ENCODE measurements at regions not wholly inside any gene's neighbourhood (a gene's known extent, or its start where the extent isn't known, plus 50 kb on each side); places are given as distances from the start of the nearest gene placed in this dataset.
A peak's percentile ranks its signal among the peaks of the same experiment; 100 is the strongest.
"Not testable (repeated sequence)": the region's sequence is repeated elsewhere in the genome, so short reads cannot be mapped to it uniquely, and the experiment has no call there.

DNA sequence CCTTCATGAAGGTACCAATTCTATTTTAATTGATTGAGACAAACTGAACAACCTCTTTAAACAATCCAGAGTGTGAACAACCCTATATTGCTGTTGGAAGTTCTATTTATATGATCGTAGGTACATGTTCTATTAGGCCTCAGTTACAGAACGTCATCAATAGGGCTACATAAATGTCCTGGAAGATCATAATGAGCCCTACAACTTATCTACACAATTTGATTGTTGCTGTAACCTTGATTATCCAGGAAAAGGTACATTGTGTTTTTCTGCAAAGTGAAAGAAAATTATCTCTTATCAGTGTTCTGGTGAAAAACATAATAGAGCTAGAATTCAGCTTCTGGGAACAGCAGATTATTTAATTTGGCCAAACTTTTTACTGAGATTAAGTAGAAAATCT lies 612.9 kb downstream of the GALC start:
- no peak overlapping the region for H3K4me3 ChIP-seq (ENCODE audit: control insufficient read depth, low read depth, low read length)
- no peak for DNase-seq (ENCODE audit: low read depth)
- TF ChIP-seq, protein P1, sequence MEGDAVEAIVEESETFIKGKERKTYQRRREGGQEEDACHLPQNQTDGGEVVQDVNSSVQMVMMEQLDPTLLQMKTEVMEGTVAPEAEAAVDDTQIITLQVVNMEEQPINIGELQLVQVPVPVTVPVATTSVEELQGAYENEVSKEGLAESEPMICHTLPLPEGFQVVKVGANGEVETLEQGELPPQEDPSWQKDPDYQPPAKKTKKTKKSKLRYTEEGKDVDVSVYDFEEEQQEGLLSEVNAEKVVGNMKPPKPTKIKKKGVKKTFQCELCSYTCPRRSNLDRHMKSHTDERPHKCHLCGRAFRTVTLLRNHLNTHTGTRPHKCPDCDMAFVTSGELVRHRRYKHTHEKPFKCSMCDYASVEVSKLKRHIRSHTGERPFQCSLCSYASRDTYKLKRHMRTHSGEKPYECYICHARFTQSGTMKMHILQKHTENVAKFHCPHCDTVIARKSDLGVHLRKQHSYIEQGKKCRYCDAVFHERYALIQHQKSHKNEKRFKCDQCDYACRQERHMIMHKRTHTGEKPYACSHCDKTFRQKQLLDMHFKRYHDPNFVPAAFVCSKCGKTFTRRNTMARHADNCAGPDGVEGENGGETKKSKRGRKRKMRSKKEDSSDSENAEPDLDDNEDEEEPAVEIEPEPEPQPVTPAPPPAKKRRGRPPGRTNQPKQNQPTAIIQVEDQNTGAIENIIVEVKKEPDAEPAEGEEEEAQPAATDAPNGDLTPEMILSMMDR (conservative IDR thresholded peaks at IDR 0.05; ENCODE audit: control insufficient read depth, insufficient read depth, low read depth, low read length) = no peak

DNA sequence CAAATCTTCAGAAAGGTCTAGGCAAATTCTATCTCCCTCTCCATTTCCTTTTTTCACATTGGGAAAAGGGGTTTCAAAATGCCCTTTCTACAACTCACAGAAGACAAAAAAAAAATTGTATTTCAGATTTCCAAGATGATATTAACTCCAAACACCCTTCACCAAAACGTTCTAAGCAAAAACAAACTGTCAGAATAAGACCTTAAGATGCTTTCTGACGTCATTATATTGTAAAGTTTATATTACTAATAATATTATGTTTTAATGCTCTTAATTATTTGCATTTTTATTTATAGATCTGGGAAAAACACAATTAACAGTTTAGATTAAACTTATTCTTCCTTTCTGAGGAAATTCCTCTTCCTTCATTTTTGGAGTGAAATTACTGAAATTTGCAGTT lies 624.2 kb downstream of the GALC start:
- TF ChIP-seq, protein P1 (conservative IDR thresholded peaks at IDR 0.05; ENCODE audit: control insufficient read depth, insufficient read depth, low read depth, low read length) = no peak
- H3K4me3 ChIP-seq (ENCODE audit: control insufficient read depth, low read depth, low read length) = no peak overlapping the region
- DNase-seq (ENCODE audit: low read depth) = no peak

DNA sequence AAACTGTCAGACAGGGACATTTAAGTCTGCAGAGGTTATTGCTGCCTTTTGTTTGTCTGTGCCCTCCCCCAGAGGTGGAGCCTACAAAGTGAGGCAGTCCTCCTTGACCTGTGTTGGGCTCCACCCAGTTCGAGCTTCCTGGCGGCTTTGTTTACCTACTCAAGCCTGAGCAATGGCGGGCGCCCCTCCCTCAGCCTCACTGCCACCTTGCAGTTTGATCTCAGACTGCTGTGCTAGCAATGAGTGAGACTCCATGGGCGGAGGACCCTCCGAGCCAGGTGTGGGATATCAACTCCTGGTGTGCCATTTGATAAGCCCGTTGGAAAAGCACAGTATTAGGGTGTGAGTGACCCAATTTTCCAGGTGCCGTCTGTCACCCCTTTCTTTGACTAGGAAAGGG lies 632.7 kb downstream of the GALC start:
- H3K4me3 ChIP-seq (ENCODE audit: control insufficient read depth, low read depth, low read length); DNase-seq (ENCODE audit: low read depth): not testable (repeated sequence)

DNA sequence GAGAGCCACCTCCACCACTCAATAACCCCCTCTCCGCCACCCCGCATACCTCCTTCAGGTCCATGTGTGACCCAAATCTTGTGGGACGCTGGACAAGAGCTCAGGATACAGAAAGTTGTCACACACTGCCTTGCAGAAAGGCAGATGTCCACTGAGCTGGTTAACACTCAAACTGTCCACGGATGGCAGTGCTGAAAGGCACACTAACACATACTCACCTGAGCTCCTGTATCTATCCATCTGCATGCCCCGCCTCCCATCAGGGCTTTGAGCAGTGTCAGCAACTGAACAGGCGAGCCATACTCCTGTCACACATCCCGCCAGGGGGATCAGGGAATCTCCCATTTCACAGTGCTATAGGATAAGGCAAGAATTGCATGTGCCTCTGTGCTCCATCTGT lies 642.0 kb downstream of the GALC start:
- TF ChIP-seq, protein P1 (conservative IDR thresholded peaks at IDR 0.05; ENCODE audit: control insufficient read depth, insufficient read depth, low read depth, low read length) = no peak
- no peak for DNase-seq (ENCODE audit: low read depth)
- H3K4me3 ChIP-seq (ENCODE audit: control insufficient read depth, low read depth, low read length) = no peak overlapping the region

DNA sequence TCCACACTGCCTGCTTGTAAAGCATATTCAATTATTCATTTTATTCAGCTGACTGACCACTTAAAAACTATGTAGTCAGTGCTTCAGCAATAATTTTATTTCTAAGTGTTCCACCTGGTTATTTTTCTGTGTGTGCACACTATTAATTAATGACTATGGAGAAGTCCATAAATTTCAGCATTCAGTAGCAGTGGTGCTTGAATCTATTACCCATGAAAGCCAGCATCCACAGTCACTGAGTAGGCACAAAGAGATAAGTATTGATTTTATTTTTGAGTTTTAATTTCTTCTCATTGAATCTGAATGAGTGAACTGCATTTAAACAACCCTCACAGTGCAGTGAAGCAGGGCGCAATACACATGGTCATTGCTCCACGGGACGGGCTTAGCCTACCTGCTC lies 643.1 kb downstream of the GALC start:
- H3K4me3 ChIP-seq (ENCODE audit: control insufficient read depth, low read depth, low read length) = no peak overlapping the region
- DNase-seq (ENCODE audit: low read depth) = no peak
- TF ChIP-seq, protein P1 (conservative IDR thresholded peaks at IDR 0.05; ENCODE audit: control insufficient read depth, insufficient read depth, low read depth, low read length) = no peak

DNA sequence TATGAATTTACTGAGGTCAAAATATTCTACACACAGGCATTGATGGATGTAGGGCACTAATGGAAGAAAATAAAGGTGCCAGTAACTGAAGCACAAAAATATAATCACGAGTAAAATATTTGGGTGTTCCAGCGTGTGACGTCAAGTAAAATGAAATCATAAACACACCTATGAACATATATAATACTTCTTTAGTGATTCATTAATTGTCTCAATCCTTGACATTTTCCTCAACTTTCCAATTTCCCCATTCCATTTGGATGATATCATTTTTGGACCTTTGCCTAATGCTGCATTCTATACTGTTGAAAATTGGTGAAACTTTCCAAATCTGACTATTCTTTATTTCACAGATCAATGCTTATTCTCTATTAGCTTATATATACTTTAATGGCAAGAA lies 649.3 kb downstream of the GALC start:
- TF ChIP-seq, protein P1 (conservative IDR thresholded peaks at IDR 0.05; ENCODE audit: control insufficient read depth, insufficient read depth, low read depth, low read length) = no peak
- DNase-seq (ENCODE audit: low read depth) = no peak
- H3K4me3 ChIP-seq (ENCODE audit: control insufficient read depth, low read depth, low read length) = no peak overlapping the region

DNA sequence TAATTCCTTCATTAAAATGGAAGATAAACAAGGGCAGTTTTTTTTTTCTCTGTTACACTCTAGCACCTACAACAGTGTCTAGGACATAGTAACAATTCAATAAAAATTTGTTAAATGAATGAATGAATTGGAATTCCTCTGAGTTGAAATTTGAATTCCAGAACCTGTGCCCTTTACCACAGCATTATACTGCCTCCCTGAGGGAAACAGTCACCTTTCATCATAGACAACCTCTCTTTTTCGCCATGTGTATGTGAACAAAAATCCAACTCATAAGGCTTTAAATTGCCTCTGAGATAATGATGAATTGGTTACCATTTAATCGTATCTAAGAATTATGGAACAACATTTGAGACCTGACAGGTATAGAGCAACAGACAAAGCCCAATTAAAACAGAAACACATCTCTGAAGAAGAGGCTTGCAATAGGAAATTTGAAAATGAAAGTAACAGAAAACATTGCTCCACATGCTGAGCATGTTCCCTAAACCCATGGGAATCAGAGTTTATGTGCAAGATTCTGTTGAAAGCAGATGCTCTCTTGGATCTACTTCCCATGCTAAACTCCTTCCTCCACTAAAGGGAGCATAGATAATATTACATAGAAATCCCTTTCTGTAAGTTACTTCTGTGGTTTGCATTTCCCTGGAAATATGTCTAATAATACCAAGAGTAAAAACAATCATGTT lies 657.8 kb downstream of the GALC start:
- peak; percentile 49 for DNase-seq (ENCODE audit: low read depth)
- no peak overlapping the region for H3K4me3 ChIP-seq (ENCODE audit: control insufficient read depth, low read depth, low read length)
- TF ChIP-seq, protein P1 (conservative IDR thresholded peaks at IDR 0.05; ENCODE audit: control insufficient read depth, insufficient read depth, low read depth, low read length) = peak; percentile 14
